IMR-90 (cell line): ENCODE measurements at regions not wholly inside any gene's neighbourhood (a gene's known extent, or its start where the extent isn't known, plus 50 kb on each side); places are given as distances from the start of the nearest gene placed in this dataset.

Experiments
- ATAC-seq: fragments of 200-7000 bp; cut with Tn5 transposase; 2 replicates; pipeline ENCODE4 v1.9.1; 2020; ENCODE audit warnings: low read depth, mild to moderate bottlenecking, moderate library complexity
- BruUV-seq: library from RNA; stranded (reverse); fragments of 400-500 nt; replicated peaks from 2 replicates; lab custom pipeline; 2021; lab: Mats Ljungman, UMichigan
- CTCF ChIA-PET: fragments of 300-600 bp; formaldehyde crosslinking; extraction: SDS; loops from one replicate; lab custom pipeline; 2021; ENCODE audit warnings: antibody characterized with exemption; lab: Yijun Ruan, JAX
- POLR2A ChIA-PET: fragments of 300-600 bp; sonication (Branson Sonifier 250); formaldehyde crosslinking; loops from one replicate; lab custom pipeline; 2022; ENCODE audit warnings: antibody characterized with exemption; ENCODE audit not compliant: unreplicated experiment; lab: Charles Lee
- DNase-seq: peaks from one replicate; pipeline ENCODE4 v3.0.0; 2013
- H2AFZ ChIP-seq: replicated peaks from 2 replicates; pipeline ENCODE3; 2013; ENCODE audit warnings: low read length, mild to moderate bottlenecking; ENCODE audit not compliant: poor library complexity
- H2AK5ac ChIP-seq: 2 replicates; pipeline ENCODE4 v1.6.1; 2013; ENCODE audit warnings: low read depth, low read length, inconsistent platforms
- H2AK9ac ChIP-seq: replicated peaks from 2 replicates; pipeline ENCODE3; 2013; ENCODE audit warnings: mild to moderate bottlenecking, low read depth, low read length, moderate library complexity; ENCODE audit not compliant: poor library complexity
- H2BK120ac ChIP-seq: 2 replicates; pipeline ENCODE4 v1.6.1; 2013; ENCODE audit warnings: low read depth, low read length, inconsistent platforms
- H2BK15ac ChIP-seq: 3 replicates; pipeline ENCODE4 v1.6.1; 2013; ENCODE audit warnings: low read depth, low read length, inconsistent platforms
- H2BK20ac ChIP-seq: 2 replicates; pipeline ENCODE4 v1.6.1; 2013; ENCODE audit warnings: low read depth, mild to moderate bottlenecking, inconsistent platforms, low read length, moderate library complexity
- H2BK5ac ChIP-seq: 2 replicates; pipeline ENCODE4 v1.6.1; 2013; ENCODE audit warnings: mild to moderate bottlenecking, low read depth, low read length, inconsistent platforms; ENCODE audit not compliant: poor library complexity, severe bottlenecking
- H3K14ac ChIP-seq: replicated peaks from 2 replicates; pipeline ENCODE4 v1.6.1; 2013; ENCODE audit warnings: low read depth, low read length, inconsistent platforms
- H3K18ac ChIP-seq: 2 replicates; pipeline ENCODE4 v1.6.1; 2013; ENCODE audit warnings: low read depth, low read length, control low read depth
- H3K23ac ChIP-seq: 2 replicates; pipeline ENCODE4 v1.6.1; 2013; ENCODE audit warnings: low read depth, low read length, inconsistent platforms
- H3K27ac ChIP-seq: 2 replicates; pipeline ENCODE4 v1.5.1; 2013; ENCODE audit warnings: mild to moderate bottlenecking, control low read depth, low read length; ENCODE audit not compliant: insufficient read depth
- H3K27me3 ChIP-seq: 2 replicates; pipeline ENCODE4 v1.6.1; 2013; ENCODE audit warnings: low read length; ENCODE audit not compliant: control insufficient read depth, insufficient read depth
- H3K36me3 ChIP-seq: 2 replicates; pipeline ENCODE4 v1.6.1; 2013; ENCODE audit warnings: low read length, mixed read lengths; ENCODE audit not compliant: control insufficient read depth, insufficient read depth
- H3K4ac ChIP-seq: 2 replicates; pipeline ENCODE4 v1.6.1; 2013; ENCODE audit warnings: low read depth, low read length, inconsistent platforms
- H3K4me1 ChIP-seq: 2 replicates; pipeline ENCODE4 v1.6.1; 2013; ENCODE audit warnings: low read length, mixed read lengths; ENCODE audit not compliant: control insufficient read depth, insufficient read depth
- H3K4me2 ChIP-seq: 2 replicates; pipeline ENCODE4 v1.6.1; 2013; ENCODE audit warnings: low read depth, mild to moderate bottlenecking, control low read depth, low read length, moderate library complexity
- H3K4me3 ChIP-seq: 2 replicates; pipeline ENCODE4 v1.5.1; 2013; ENCODE audit warnings: low read depth, mild to moderate bottlenecking, control low read depth, low read length, moderate library complexity; ENCODE audit not compliant: insufficient read depth
- H3K56ac ChIP-seq: 2 replicates; pipeline ENCODE4 v1.6.1; 2013; ENCODE audit warnings: low read length, inconsistent platforms; ENCODE audit not compliant: insufficient read depth; ENCODE audit errors: extremely low read depth
- H3K79me1 ChIP-seq, 2 experiments: 2 replicates each; pipeline ENCODE4 v1.6.1; 2013; ENCODE audit warnings: low read length in 2 of 2, inconsistent platforms in 1 of 2, low read depth in 1 of 2
- H3K9ac ChIP-seq: 2 replicates; pipeline ENCODE4 v1.6.1; 2013; ENCODE audit warnings: low read depth, low read length, control low read depth
- H3K9me1 ChIP-seq: 2 replicates; pipeline ENCODE4 v1.6.1; 2013; ENCODE audit warnings: low read length, inconsistent platforms; ENCODE audit not compliant: insufficient read depth
- H3K9me3 ChIP-seq: 2 replicates; pipeline ENCODE4 v1.6.1; 2013; ENCODE audit warnings: low read length; ENCODE audit not compliant: control insufficient read depth, insufficient read depth
- H4K20me1 ChIP-seq: 2 replicates; pipeline ENCODE4 v1.6.1; 2013; ENCODE audit warnings: low read length, inconsistent platforms; ENCODE audit not compliant: insufficient read depth
- H4K5ac ChIP-seq: 2 replicates; pipeline ENCODE4 v1.6.1; 2013; ENCODE audit warnings: mild to moderate bottlenecking, low read depth, low read length, control low read depth
- H4K8ac ChIP-seq, 2 experiments: 2 replicates each; pipeline ENCODE4 v1.6.1; 2013; ENCODE audit warnings: low read depth in 2 of 2, low read length in 2 of 2, control low read depth in 1 of 2, inconsistent platforms in 1 of 2
- H4K91ac ChIP-seq: 2 replicates; pipeline ENCODE4 v1.6.1; 2013; ENCODE audit warnings: low read depth, low read length, inconsistent platforms; ENCODE audit not compliant: insufficient read depth
- BHLHE40 ChIP-seq: fragments of 150-350 bp; IDR thresholded peaks from 2 replicates; pipeline ENCODE4 v1.6.1; 2016; ENCODE audit warnings: mild to moderate bottlenecking, low read depth, low read length
- CEBPB ChIP-seq: IDR thresholded peaks from 2 replicates; pipeline ENCODE4 v1.6.1; 2012; ENCODE audit warnings: low read depth, low read length, improper control_type of control experiment
- ELK1 ChIP-seq: fragments of 150-350 bp; IDR thresholded peaks from 2 replicates; pipeline ENCODE4 v1.6.1; 2016; ENCODE audit warnings: low read depth, mild to moderate bottlenecking, low read length, moderate library complexity, borderline replicate concordance
- FOS ChIP-seq: fragments of 150-350 bp; IDR thresholded peaks from 2 replicates; pipeline ENCODE4 v1.6.1; 2016; ENCODE audit warnings: low read depth, low read length
- MAFK ChIP-seq: IDR thresholded peaks from 2 replicates; pipeline ENCODE4 v1.6.1; 2012; ENCODE audit warnings: low read depth, low read length, improper control_type of control experiment
- MAZ ChIP-seq: IDR thresholded peaks from 2 replicates; pipeline ENCODE4 v1.6.1; 2012; ENCODE audit warnings: low read depth, mild to moderate bottlenecking, low read length, improper control_type of control experiment, moderate library complexity, borderline replicate concordance
- NFE2L2 ChIP-seq: fragments of 150-350 bp; IDR thresholded peaks from 2 replicates; pipeline ENCODE4 v1.6.1; 2016; ENCODE audit warnings: low read depth, mild to moderate bottlenecking, low read length
- POLR2A ChIP-seq: IDR thresholded peaks from 2 replicates; pipeline ENCODE4 v1.6.1; 2012; ENCODE audit warnings: mild to moderate bottlenecking, low read depth, low read length
- RCOR1 ChIP-seq: IDR thresholded peaks from 2 replicates; pipeline ENCODE4 v1.6.1; 2012; ENCODE audit warnings: mild to moderate bottlenecking, low read length, improper control_type of control experiment; ENCODE audit not compliant: insufficient replicate concordance
- RFX5 ChIP-seq: IDR thresholded peaks from 2 replicates; pipeline ENCODE4 v1.8.0; 2012; ENCODE audit warnings: low read depth, mild to moderate bottlenecking, low read length, moderate library complexity
- SMC3 ChIP-seq: fragments of 150-350 bp; IDR thresholded peaks from 2 replicates; pipeline ENCODE4 v1.6.1; 2016; ENCODE audit warnings: low read depth, mild to moderate bottlenecking, antibody characterized with exemption, low read length, moderate library complexity
- WGBS, 2 experiments: methylation state at CpG; one replicate each; pipeline versions ENCODE4 v1.1.5 to v1.1.7; 2013; ENCODE audit warnings: missing lambda C conversion rate in 2 of 2; ENCODE audit not compliant: insufficient read length in 1 of 2; ENCODE audit errors: extremely low coverage in 2 of 2; 5-methylcytosine and 5-hydroxymethylcytosine counted together
- dilution Hi-C: fragments of 300-500 bp; cut with HindIII; formaldehyde crosslinking; loops from one replicate; pipeline ENCODE4 v1.14.3; 2018; ENCODE audit warnings: low sequenced_read_pairs; ENCODE audit not compliant: unreplicated experiment
- in situ Hi-C: fragments of 300-500 bp; cut with MboI; formaldehyde crosslinking; loops from 3 replicates; pipeline ENCODE4 v1.14.3; 2019; ENCODE audit warnings: low sequenced_read_pairs, inconsistent platforms, mixed read lengths
- intact Hi-C: fragments of 100-400 bp; cut with micrococcal nuclease; formaldehyde crosslinking; loops from 2 replicates; pipeline ENCODE4 v1.10.0; 2022
- TF ChIP-seq, protein P1 (sequence below): fragments of 150-350 bp; IDR thresholded peaks from 2 replicates; pipeline ENCODE4 v1.6.1; 2017; ENCODE audit warnings: mild to moderate bottlenecking, antibody characterized with exemption, low read length, low read depth
- TF ChIP-seq, protein P2 (sequence below): conservative IDR thresholded peaks from 2 replicates; pipeline ENCODE4 v1.5.1; 2012; ENCODE audit warnings: mild to moderate bottlenecking, low read depth, low read length, improper control_type of control experiment

GRCh38 chr3:118536764-118537163 is 497.9 kb downstream of the IGSF11 start:
- ChIA-PET POLR2A (no interaction called here), CTCF (no interaction called here)
- Histone ChIP-seq H3K79me1 (no peaks in the 10 kb centered on the region), H3K4me2 (no peak overlapping the region), H2BK20ac (no peak overlapping the region), H2BK15ac (no peak overlapping the region), H4K8ac (no peak overlapping the region), H3K14ac (no peak overlapping the region), H3K9ac (no peak overlapping the region), H3K27me3 (no peaks in the 10 kb centered on the region), H3K4ac (no peak overlapping the region), H3K36me3 (no peaks in the 10 kb centered on the region), H2AK9ac (no peak overlapping the region), H3K27ac (no peak overlapping the region), H2BK5ac (no peak overlapping the region), H4K91ac (no peak overlapping the region), H2AK5ac (no peak overlapping the region), H3K9me3 (no peaks in the 10 kb centered on the region), H3K4me3 (no peak overlapping the region), H3K56ac (no peak overlapping the region), H4K5ac (no peak overlapping the region), H3K9me1 (no peaks in the 10 kb centered on the region), H2AFZ (no peak overlapping the region), H3K18ac (no peak overlapping the region), H4K20me1 (no peaks in the 10 kb centered on the region), H3K4me1 (no peaks in the 10 kb centered on the region), H3K23ac (no peak overlapping the region), H2BK120ac (no peak overlapping the region)
- intact Hi-C loops (no loop called here), dilution Hi-C loops (no loop called here), in situ Hi-C loops (no loop called here)
- DNase-seq (no peak), ATAC-seq (no peak)
- no peak for TF ChIP-seq BHLHE40
- TF ChIP-seq, protein P1, sequence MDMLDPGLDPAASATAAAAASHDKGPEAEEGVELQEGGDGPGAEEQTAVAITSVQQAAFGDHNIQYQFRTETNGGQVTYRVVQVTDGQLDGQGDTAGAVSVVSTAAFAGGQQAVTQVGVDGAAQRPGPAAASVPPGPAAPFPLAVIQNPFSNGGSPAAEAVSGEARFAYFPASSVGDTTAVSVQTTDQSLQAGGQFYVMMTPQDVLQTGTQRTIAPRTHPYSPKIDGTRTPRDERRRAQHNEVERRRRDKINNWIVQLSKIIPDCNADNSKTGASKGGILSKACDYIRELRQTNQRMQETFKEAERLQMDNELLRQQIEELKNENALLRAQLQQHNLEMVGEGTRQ, result no peak
- no peak for TF ChIP-seq POLR2A
- TF ChIP-seq MAZ, result no peak
- TF ChIP-seq RCOR1, result no peak
- TF ChIP-seq, protein P2, sequence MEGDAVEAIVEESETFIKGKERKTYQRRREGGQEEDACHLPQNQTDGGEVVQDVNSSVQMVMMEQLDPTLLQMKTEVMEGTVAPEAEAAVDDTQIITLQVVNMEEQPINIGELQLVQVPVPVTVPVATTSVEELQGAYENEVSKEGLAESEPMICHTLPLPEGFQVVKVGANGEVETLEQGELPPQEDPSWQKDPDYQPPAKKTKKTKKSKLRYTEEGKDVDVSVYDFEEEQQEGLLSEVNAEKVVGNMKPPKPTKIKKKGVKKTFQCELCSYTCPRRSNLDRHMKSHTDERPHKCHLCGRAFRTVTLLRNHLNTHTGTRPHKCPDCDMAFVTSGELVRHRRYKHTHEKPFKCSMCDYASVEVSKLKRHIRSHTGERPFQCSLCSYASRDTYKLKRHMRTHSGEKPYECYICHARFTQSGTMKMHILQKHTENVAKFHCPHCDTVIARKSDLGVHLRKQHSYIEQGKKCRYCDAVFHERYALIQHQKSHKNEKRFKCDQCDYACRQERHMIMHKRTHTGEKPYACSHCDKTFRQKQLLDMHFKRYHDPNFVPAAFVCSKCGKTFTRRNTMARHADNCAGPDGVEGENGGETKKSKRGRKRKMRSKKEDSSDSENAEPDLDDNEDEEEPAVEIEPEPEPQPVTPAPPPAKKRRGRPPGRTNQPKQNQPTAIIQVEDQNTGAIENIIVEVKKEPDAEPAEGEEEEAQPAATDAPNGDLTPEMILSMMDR, result no peak
- no peak for TF ChIP-seq SMC3
- TF ChIP-seq MAFK, result no peak
- TF ChIP-seq RFX5, result no peak
- no peak for TF ChIP-seq CEBPB
- no peak for TF ChIP-seq NFE2L2
- TF ChIP-seq ELK1, result no peak
- TF ChIP-seq FOS, result no peak
- WGBS, 2 experiments, result no CpG with 5 or more reads among the region's 3 CpGs
- BruUV-seq, result no TSS peak
